Neuronal stem cell (in vitro differentiated cells): ENCODE measurements at regions not wholly inside any gene's neighbourhood (a gene's known extent, or its start where the extent isn't known, plus 50 kb on each side); places are given as distances from the start of the nearest gene placed in this dataset.

Source experiments
- DNase-seq: peaks from one replicate; pipeline ENCODE4 v3.0.0-alpha.2; 2013; ENCODE audit warnings: low spot score
- H2AFZ ChIP-seq: one replicate; pipeline ENCODE4 v1.6.1; 2013; ENCODE audit warnings: mild to moderate bottlenecking, low read length, inconsistent platforms
- H2AK5ac ChIP-seq: 2 replicates; pipeline ENCODE4 v1.6.1; 2013; ENCODE audit warnings: low read depth, mild to moderate bottlenecking, inconsistent platforms, low read length, moderate library complexity, mixed read lengths
- H2BK120ac ChIP-seq: 2 replicates; pipeline ENCODE4 v1.6.1; 2013; ENCODE audit warnings: low read depth, mild to moderate bottlenecking, inconsistent platforms, low read length, moderate library complexity, mixed read lengths
- H2BK12ac ChIP-seq: one replicate; pipeline ENCODE4 v1.6.1; 2013; ENCODE audit warnings: low read length, inconsistent platforms
- H2BK15ac ChIP-seq: 2 replicates; pipeline ENCODE4 v1.6.1; 2013; ENCODE audit warnings: mild to moderate bottlenecking, low read length, inconsistent platforms, mixed read lengths
- H2BK5ac ChIP-seq: one replicate; pipeline ENCODE4 v1.6.1; 2013; ENCODE audit warnings: inconsistent platforms, mild to moderate bottlenecking, low read length, moderate library complexity
- H3K14ac ChIP-seq: one replicate; pipeline ENCODE4 v1.6.1; 2013; ENCODE audit warnings: low read length, inconsistent platforms
- H3K18ac ChIP-seq: 2 replicates; pipeline ENCODE4 v1.6.1; 2013; ENCODE audit warnings: low read length, inconsistent platforms
- H3K23ac ChIP-seq: 2 replicates; pipeline ENCODE4 v1.6.1; 2013; ENCODE audit warnings: low read depth, mild to moderate bottlenecking, mixed read lengths, low read length, inconsistent platforms; ENCODE audit not compliant: poor library complexity
- H3K27ac ChIP-seq: replicated peaks from 3 replicates; pipeline ENCODE4 v1.5.1; 2013; ENCODE audit warnings: low read length, inconsistent platforms
- H3K27me3 ChIP-seq, 3 experiments: 2 replicates each; pipeline ENCODE4 v1.6.1; 2013; ENCODE audit warnings: low read length in 3 of 3, mild to moderate bottlenecking in 2 of 3, inconsistent platforms in 1 of 3, low read depth in 1 of 3, mixed read lengths in 1 of 3, moderate library complexity in 1 of 3; ENCODE audit not compliant: control insufficient read depth in 3 of 3, insufficient read depth in 3 of 3
- H3K36me3 ChIP-seq, 2 donors: replicated peaks in 1 of 2; 2 replicates each; pipeline ENCODE4 v1.6.1; 2013; ENCODE audit warnings: low read length in 2 of 2; ENCODE audit not compliant: control insufficient read depth in 2 of 2, insufficient read depth in 2 of 2
- H3K4ac ChIP-seq: 2 replicates; pipeline ENCODE4 v1.6.1; 2013; ENCODE audit warnings: inconsistent platforms, mild to moderate bottlenecking, low read length, moderate library complexity
- H3K4me1 ChIP-seq, 2 donors: 1 replicate in 1 of 2; 2 replicates in 1 of 2; pipeline ENCODE4 v1.6.1; 2013; ENCODE audit warnings: low read length in 2 of 2, low read depth in 1 of 2; ENCODE audit not compliant: control insufficient read depth in 2 of 2, insufficient read depth in 1 of 2
- H3K4me2 ChIP-seq: one replicate; pipeline ENCODE4 v1.6.1; 2013; ENCODE audit warnings: mild to moderate bottlenecking, low read length, inconsistent platforms; ENCODE audit not compliant: insufficient read depth, poor library complexity, severe bottlenecking
- H3K4me3 ChIP-seq, 2 donors: 2 replicates each; pipeline ENCODE4 v1.5.1; 2013; ENCODE audit warnings: low read length in 2 of 2, mild to moderate bottlenecking in 2 of 2, inconsistent platforms in 1 of 2, moderate library complexity in 1 of 2
- H3K79me1 ChIP-seq: one replicate; pipeline ENCODE4 v1.6.1; 2013; ENCODE audit warnings: low read depth, mild to moderate bottlenecking, inconsistent platforms, low read length, moderate library complexity
- H3K9ac ChIP-seq: one replicate; pipeline ENCODE4 v1.6.1; 2013; ENCODE audit warnings: mild to moderate bottlenecking, low read depth, low read length, inconsistent platforms; ENCODE audit not compliant: poor library complexity
- H3K9me3 ChIP-seq, 2 donors: replicated peaks in 1 of 2; 2 replicates each; pipeline versions ENCODE3 to v1.6.1; 2013; ENCODE audit warnings: low read length in 2 of 2, mild to moderate bottlenecking in 2 of 2, inconsistent platforms in 1 of 2, low read depth in 1 of 2, mixed read lengths in 1 of 2, moderate library complexity in 1 of 2; ENCODE audit not compliant: control insufficient read depth in 2 of 2, insufficient read depth in 1 of 2
- H4K8ac ChIP-seq: one replicate; pipeline ENCODE4 v1.6.1; 2013; ENCODE audit warnings: low read depth, mild to moderate bottlenecking, inconsistent platforms, low read length, moderate library complexity
- H4K91ac ChIP-seq: one replicate; pipeline ENCODE4 v1.6.1; 2013; ENCODE audit warnings: low read length, low read depth, mild to moderate bottlenecking, inconsistent platforms; ENCODE audit not compliant: poor library complexity
- WGBS, 2 donors: extraction: QIAGEN DNeasy Blood & Tissue Kit; methylation state at CpG; one replicate each; pipeline ENCODE4 v1.1.7; 2013; ENCODE audit warnings: missing lambda C conversion rate in 2 of 2, mixed read lengths in 1 of 2; ENCODE audit not compliant: insufficient read length in 2 of 2, insufficient replicate concordance in 1 of 2; ENCODE audit errors: extremely low coverage in 2 of 2; 5-methylcytosine and 5-hydroxymethylcytosine counted together

- Histone ChIP-seq H3K9me3 (peaks cover 0 to 6% of the 10 kb centered on the region in 2 donors), H3K14ac (no peak overlapping the region), H3K9ac (no peak overlapping the region), H3K23ac (no peak overlapping the region), H3K4ac (no peak overlapping the region), H3K27ac (no peak overlapping the region), H3K36me3 (no peaks in the 10 kb centered on the region), H2BK5ac (no peak overlapping the region), H4K91ac (no peak overlapping the region), H2AFZ (peak overlapping the region; percentile 43), H4K8ac (no peak overlapping the region), H2BK120ac (no peak overlapping the region), H2BK15ac (no peak overlapping the region), H3K18ac (no peak overlapping the region), H3K27me3 (no peaks in the 10 kb centered on the region), H2BK12ac (no peak overlapping the region), H3K4me1 (peaks cover 0 to 3% of the 10 kb centered on the region in 2 donors), H2AK5ac (no peak overlapping the region), H3K4me3 (no peak overlapping the region), H3K4me2 (no peak overlapping the region), H3K79me1 (no peaks in the 10 kb centered on the region)
- DNase-seq: no peak
- no CpG with 5 or more reads among the region's 5 CpGs for WGBS, 2 donors
Measured at GRCh38 chr7:25625306-25625992, 397.2 kb upstream of the NPVF start.

- no peak overlapping the region for H2BK15ac ChIP-seq
- H3K18ac ChIP-seq: no peak overlapping the region
- H3K27ac ChIP-seq: no peak overlapping the region
- peaks cover 0 to 3% of the 10 kb centered on the region in 2 donors for H3K4me1 ChIP-seq
- no peak overlapping the region for H3K4ac ChIP-seq
- H2AK5ac ChIP-seq: no peak overlapping the region
- H3K9ac ChIP-seq: no peak overlapping the region
- no peak overlapping the region for H2AFZ ChIP-seq
- no peaks in the 10 kb centered on the region for H3K27me3 ChIP-seq
- no peak overlapping the region for H3K4me3 ChIP-seq
- H3K4me2 ChIP-seq: no peak overlapping the region
- H3K79me1 ChIP-seq: no peaks in the 10 kb centered on the region
- H3K9me3 ChIP-seq: peaks cover 0 to 3% of the 10 kb centered on the region in 2 donors
- H3K14ac ChIP-seq: no peak overlapping the region
- no peak overlapping the region for H3K23ac ChIP-seq
- DNase-seq: no peak
- no peak overlapping the region for H2BK5ac ChIP-seq
- H3K36me3 ChIP-seq: no peaks in the 10 kb centered on the region
- no CpG with 5 or more reads among the region's 4 CpGs for WGBS, 2 donors
- no peak overlapping the region for H2BK120ac ChIP-seq
- H4K8ac ChIP-seq: no peak overlapping the region
- H4K91ac ChIP-seq: no peak overlapping the region
- H2BK12ac ChIP-seq: no peak overlapping the region
Measured at GRCh38 chr7:25626451-25627131, 398.3 kb upstream of the NPVF start.

DNA sequence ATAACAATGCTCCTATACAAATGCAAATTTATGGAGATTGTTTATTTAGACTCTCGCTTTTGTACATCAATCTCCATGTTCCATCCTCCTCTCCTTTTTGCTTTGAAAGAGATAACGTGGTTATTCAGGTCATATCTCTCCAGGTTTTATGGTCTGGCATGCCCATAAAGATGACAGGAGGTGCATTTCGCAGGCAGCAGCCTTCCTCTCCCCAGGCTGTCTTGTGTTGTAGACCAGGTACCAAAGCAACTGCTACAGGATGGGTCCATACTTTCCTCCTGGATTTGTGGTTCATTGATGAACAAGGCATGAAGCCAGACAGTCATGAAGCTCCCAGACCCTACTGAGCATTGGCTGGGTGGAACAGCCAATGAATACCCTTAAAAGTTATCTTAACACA lies 400.2 kb upstream of the NPVF start:
- H4K8ac ChIP-seq: no peak overlapping the region
- H3K79me1 ChIP-seq: no peaks in the 10 kb centered on the region
- no peak overlapping the region for H3K4me2 ChIP-seq
- H3K36me3 ChIP-seq: no peaks in the 10 kb centered on the region
- no peak overlapping the region for H4K91ac ChIP-seq
- H3K23ac ChIP-seq: no peak overlapping the region
- no peak overlapping the region for H3K18ac ChIP-seq
- H2AK5ac ChIP-seq: no peak overlapping the region
- H2BK12ac ChIP-seq: no peak overlapping the region
- no peak overlapping the region for H3K27ac ChIP-seq
- no peak overlapping the region for H3K4ac ChIP-seq
- H2BK15ac ChIP-seq: no peak overlapping the region
- H2AFZ ChIP-seq: no peak overlapping the region
- H3K4me1 ChIP-seq: peaks cover 0 to 3% of the 10 kb centered on the region in 2 donors
- H3K9me3 ChIP-seq: no peaks in the 10 kb centered on the region
- H3K4me3 ChIP-seq: no peak overlapping the region
- H3K9ac ChIP-seq: no peak overlapping the region
- no peak for DNase-seq
- no peak overlapping the region for H2BK5ac ChIP-seq
- no peak overlapping the region for H2BK120ac ChIP-seq
- no CpG with 5 or more reads among the region's 3 CpGs for WGBS, 2 donors
- H3K14ac ChIP-seq: no peak overlapping the region
- no peaks in the 10 kb centered on the region for H3K27me3 ChIP-seq

GRCh38 chr7:25632616-25633015 lies 404.3 kb upstream of the NPVF start:
- H2BK15ac ChIP-seq: no peak overlapping the region
- H3K27me3 ChIP-seq: no peaks in the 10 kb centered on the region
- no peak for DNase-seq
- H4K91ac ChIP-seq: no peak overlapping the region
- no peaks in the 10 kb centered on the region for H3K36me3 ChIP-seq
- no peak overlapping the region for H2BK5ac ChIP-seq
- H3K4me3 ChIP-seq: no peak overlapping the region
- peaks cover 2 to 3% of the 10 kb centered on the region in 2 donors for H3K4me1 ChIP-seq
- no peak overlapping the region for H3K23ac ChIP-seq
- no peaks in the 10 kb centered on the region for H3K9me3 ChIP-seq
- H3K4me2 ChIP-seq: no peak overlapping the region
- H2BK12ac ChIP-seq: no peak overlapping the region
- H3K9ac ChIP-seq: no peak overlapping the region
- no peak overlapping the region for H2AK5ac ChIP-seq
- H3K14ac ChIP-seq: no peak overlapping the region
- H3K18ac ChIP-seq: no peak overlapping the region
- WGBS, 2 donors: no CpG with 5 or more reads among the region's 5 CpGs
- H2BK120ac ChIP-seq: no peak overlapping the region
- no peak overlapping the region for H3K27ac ChIP-seq
- no peak overlapping the region for H4K8ac ChIP-seq
- H3K4ac ChIP-seq: no peak overlapping the region
- no peak overlapping the region for H2AFZ ChIP-seq
- no peaks in the 10 kb centered on the region for H3K79me1 ChIP-seq
